Superior temporal gyrus (tissue), 1 donor: ENCODE measurements at regions not wholly inside any gene's neighbourhood (a gene's known extent, or its start where the extent isn't known, plus 50 kb on each side); places are given as distances from the start of the nearest gene placed in this dataset.

Source experiments
- DNase-seq: peaks from one replicate; pipeline ENCODE4 v3.0.0-alpha.2; 2016; ENCODE audit errors: extremely low spot score

GRCh38 chr6:102474041-102474807 lies 1080.7 kb downstream of the GRIK2 start:
- no peak for DNase-seq

- no peak for DNase-seq
Observed at GRCh38 chr6:102458990-102459389, 1065.5 kb downstream of the GRIK2 start.

DNA sequence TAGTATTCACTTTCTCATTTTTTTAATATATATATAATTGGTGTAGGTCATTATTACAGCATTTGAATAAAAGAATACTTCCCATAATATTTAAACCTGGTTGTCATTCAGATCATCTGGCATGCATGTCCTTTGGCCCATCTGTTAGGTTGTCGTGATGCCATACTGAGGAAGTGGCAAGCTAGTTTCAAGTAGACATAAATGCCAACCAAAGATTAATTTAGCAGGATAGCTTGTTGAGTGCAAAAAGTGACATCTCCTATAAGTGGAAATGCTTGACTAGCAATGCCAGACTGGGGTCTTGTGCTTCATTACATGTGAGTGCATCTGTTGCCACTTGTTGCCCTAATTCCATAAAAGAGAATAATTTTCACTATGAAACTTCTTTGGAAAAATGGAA lies 1044.7 kb downstream of the GRIK2 start:
- DNase-seq, result no peak

DNA sequence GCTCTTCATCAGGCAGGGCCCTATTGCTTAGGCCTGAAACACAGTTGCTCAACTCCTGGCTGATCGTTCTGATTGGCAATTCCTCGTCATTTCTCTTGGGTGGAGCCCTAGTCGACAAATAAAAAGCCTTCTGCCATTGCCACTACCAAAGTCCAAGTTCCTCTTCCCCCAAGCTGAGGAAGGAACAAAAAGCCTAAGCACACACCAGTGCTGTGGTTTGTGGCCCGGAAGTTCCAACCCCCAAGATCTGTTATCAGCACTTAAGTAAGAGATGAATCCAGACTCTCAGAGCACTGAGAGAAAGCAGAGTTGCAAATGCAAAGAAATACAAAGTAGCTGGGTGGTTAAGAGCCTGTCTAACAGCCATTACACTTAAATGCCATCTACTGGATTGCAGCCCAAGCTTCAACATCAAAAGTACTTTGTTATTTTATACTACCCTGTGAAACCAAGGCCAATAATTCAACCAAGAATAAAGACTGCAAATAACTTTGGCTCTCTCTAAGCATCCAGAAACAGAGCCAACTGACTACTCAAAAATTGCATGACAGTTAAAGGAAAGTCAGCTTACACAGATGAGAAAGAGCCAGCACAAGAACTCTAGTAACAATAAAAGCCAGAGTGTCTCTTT lies 1024.0 kb downstream of the GRIK2 start:
- DNase-seq, result no peak

DNA sequence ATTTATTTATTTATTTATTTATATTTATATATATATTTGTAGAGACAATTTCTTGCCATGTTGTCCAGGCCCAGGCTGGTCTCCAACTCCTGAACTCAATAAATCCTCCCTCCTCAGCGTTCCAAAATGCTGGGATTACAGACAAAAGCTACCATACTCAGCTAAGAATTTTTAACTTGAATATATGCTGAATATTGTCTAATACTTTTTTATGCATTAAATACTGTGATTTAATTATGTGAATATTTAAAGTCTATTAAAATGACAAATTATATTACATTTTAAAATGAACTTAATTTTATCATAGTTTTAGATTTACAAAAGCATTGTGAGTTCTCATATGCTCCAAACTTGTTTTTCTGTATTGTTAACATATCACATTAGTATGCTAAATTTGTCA lies 1022.4 kb downstream of the GRIK2 start:
- no peak for DNase-seq

- DNase-seq, result no peak
Observed at GRCh38 chr6:102411796-102412195, 1018.3 kb downstream of the GRIK2 start.

GRCh38 chr6:102407886-102408741 lies 1014.6 kb downstream of the GRIK2 start:
- no peak for DNase-seq

GRCh38 chr6:102405860-102406259 lies 1012.4 kb downstream of the GRIK2 start:
- DNase-seq, result no peak

DNA sequence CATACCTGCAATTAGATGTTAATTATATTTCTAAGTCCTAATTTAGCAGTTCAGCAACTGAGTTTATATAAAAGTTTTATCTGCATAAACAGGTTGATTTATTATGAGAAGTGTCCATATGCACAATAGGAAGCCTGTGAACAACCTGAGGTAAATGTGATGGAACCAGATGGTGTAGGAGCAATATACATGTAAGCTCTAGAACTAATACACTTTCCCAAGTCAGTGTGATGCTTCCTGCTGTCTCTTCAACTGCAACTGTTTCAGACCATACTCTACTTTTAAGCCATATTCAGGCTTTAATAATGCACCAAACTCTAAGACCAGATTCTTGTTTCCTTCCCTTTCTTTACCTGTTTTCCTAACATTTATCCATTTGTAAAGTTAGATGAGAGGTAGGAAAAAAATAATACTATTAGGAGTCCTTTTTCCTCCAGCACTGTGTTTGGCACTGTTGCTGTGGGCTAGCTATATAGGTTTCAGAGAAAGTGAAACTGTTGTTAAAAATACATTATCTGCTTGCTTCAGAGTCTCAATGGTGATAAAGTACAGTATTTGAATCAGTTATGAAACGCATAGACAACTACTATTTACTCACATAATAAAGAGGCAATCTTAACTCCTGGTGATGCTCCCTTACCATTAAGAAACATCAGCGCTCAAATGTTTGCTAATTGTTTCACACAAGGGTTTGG lies 1009.3 kb downstream of the GRIK2 start:
- no peak for DNase-seq

GRCh38 chr6:102398788-102399390 lies 1005.4 kb downstream of the GRIK2 start:
- no peak for DNase-seq

GRCh38 chr6:102390541-102390940 lies 997.0 kb downstream of the GRIK2 start:
- DNase-seq, result no peak

GRCh38 chr6:102389994-102390393 lies 996.5 kb downstream of the GRIK2 start:
- DNase-seq, result no peak

DNA sequence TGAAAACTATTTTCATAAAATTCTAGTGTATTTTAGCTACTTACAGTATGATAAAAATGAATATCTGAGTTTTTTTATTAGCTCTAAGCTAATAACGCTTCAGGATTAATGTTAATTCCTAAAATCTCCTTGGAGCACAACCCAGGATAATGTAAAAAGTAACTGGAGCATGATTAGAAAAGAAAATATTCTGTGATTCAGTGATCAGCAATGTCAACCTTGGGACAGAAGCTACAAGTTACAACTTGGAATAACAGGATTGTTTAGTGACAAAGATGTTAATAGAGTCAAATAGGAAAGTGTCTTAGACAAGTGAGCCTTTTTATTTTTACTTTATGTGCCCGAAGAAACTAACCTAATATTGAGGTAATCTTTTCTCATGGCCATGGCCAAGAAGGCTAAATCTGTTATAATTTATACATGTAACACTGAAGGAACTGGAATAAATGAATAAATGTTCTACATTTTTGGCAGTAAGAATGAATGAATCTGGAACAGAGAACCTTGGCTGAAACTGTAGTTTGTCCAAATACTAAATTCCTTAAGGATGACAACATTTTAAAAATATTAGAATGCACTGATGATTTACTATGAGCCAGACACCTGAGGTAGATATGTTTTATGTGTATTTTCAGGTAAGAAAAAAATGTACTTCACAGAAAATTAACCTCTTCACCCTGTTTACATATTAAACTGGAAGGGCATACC lies 994.0 kb downstream of the GRIK2 start:
- no peak for DNase-seq

DNA sequence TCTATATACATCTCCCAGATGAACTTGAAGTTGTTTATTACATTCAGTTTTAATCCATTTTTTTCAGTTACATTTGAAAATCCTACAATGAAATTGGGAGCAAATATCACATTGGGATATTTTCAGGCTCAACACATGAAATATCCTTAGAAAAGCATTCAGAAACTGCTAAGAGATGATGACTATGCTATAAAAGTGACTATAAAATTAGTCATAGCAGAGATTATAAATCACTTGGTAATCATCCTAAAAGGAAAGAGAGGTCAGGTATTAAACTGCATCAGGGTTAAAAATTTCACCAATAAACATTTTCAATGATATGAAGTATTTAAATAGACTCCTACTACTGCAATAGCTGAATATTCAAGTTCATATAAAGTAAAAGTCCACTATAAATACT lies 987.7 kb downstream of the GRIK2 start:
- no peak for DNase-seq

DNA sequence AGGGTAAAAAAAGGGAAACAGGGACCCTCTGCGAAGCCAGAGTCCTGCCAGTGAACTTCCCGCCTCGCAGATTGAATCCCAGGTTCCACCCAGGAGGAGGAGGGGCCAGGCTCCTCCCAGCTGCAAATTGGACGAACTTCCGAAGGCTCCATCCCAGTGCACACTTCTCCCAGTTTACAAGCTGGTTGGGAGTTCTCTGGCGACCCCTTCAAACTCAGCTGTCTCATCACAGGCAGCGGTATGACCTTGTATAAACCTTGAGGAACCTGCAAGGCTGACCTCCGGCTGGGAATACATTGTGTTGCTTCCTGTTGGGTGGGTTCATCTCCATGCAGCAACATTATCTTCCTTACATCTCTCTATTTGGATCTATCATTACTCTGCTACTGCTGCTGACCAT lies 962.7 kb downstream of the GRIK2 start:
- no peak for DNase-seq

GRCh38 chr6:102355578-102355977 lies 962.1 kb downstream of the GRIK2 start:
- no peak for DNase-seq

- DNase-seq, result no peak
Observed at GRCh38 chr6:102352552-102352951, 959.0 kb downstream of the GRIK2 start.

- DNase-seq, result no peak
Observed at GRCh38 chr6:102344769-102345168, 951.3 kb downstream of the GRIK2 start.

GRCh38 chr6:102340311-102340710 lies 946.8 kb downstream of the GRIK2 start:
- DNase-seq, result no peak

- no peak for DNase-seq
Observed at GRCh38 chr6:102333736-102334135, 940.2 kb downstream of the GRIK2 start.

DNA sequence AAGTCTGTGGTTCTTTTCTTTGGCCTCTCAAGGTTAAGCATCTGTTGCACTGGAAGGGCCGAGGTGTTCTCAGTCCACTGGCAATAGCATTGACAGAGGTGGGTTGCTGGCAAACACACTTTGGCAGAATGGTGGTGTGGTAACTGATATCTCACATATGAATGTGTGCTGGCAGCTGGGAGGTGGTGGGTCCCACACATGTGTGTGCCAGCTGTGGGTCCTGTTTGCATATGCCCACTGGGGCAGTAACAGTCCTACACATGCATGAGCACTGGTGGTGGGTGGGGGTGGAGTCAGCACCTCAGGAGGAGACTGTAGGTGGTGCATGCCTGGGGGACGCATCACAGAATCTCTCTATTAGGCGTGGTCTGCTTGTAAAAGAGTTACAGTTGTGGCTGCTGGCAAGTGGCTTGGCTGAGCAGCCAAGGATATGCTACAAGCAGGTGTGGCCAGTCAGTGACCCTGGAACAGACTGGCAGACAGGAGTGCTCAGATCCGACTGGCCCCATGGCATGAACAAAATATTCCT lies 934.3 kb downstream of the GRIK2 start:
- no peak for DNase-seq
